ENCODE measurements at regions not wholly inside any gene's neighbourhood (a gene's known extent, or its start where the extent isn't known, plus 50 kb on each side); places are given as distances from the start of the nearest gene placed in this dataset.

- TF ChIP-seq, protein P1, sequence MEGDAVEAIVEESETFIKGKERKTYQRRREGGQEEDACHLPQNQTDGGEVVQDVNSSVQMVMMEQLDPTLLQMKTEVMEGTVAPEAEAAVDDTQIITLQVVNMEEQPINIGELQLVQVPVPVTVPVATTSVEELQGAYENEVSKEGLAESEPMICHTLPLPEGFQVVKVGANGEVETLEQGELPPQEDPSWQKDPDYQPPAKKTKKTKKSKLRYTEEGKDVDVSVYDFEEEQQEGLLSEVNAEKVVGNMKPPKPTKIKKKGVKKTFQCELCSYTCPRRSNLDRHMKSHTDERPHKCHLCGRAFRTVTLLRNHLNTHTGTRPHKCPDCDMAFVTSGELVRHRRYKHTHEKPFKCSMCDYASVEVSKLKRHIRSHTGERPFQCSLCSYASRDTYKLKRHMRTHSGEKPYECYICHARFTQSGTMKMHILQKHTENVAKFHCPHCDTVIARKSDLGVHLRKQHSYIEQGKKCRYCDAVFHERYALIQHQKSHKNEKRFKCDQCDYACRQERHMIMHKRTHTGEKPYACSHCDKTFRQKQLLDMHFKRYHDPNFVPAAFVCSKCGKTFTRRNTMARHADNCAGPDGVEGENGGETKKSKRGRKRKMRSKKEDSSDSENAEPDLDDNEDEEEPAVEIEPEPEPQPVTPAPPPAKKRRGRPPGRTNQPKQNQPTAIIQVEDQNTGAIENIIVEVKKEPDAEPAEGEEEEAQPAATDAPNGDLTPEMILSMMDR (IDR thresholded peaks at IDR 0.05; ENCODE audit: low read length), result no peak
- no peak for TF ChIP-seq EZH2phosphoT487 (IDR thresholded peaks at IDR 0.05; ENCODE audit: low read length)
Measured at GRCh38 chr1:73136975-73137374, 854.6 kb upstream of the NEGR1 start.
